ENCODE measurements at regions not wholly inside any gene's neighbourhood (a gene's known extent, or its start where the extent isn't known, plus 50 kb on each side); places are given as distances from the start of the nearest gene placed in this dataset.

GRCh38 chr3:102259663-102260062 lies 175.2 kb upstream of the ZPLD1 start:
- no peak overlapping the region for H3K4me3 Mint-ChIP-seq (ENCODE audit: unreplicated experiment)
- peaks cover 35% of the 10 kb centered on the region for H3K27me3 Mint-ChIP-seq (ENCODE audit: low read depth)
- H3K9me3 Mint-ChIP-seq (ENCODE audit: low read depth) = no peaks in the 10 kb centered on the region
- DNase-seq (ENCODE audit: low spot score) = no peak
- no peak overlapping the region for H3K27ac Mint-ChIP-seq (ENCODE audit: unreplicated experiment)
- no peak for TF ChIP-seq CTCF (IDR thresholded peaks at IDR 0.05)
- no peaks in the 10 kb centered on the region for H3K4me1 Mint-ChIP-seq (ENCODE audit: low read depth)
- H3K36me3 Mint-ChIP-seq (ENCODE audit: low read depth) = no peaks in the 10 kb centered on the region

- no peaks in the 10 kb centered on the region for H3K36me3 Mint-ChIP-seq (ENCODE audit: low read depth)
- H3K9me3 Mint-ChIP-seq (ENCODE audit: low read depth) = no peaks in the 10 kb centered on the region
- H3K4me3 Mint-ChIP-seq (ENCODE audit: unreplicated experiment) = no peak overlapping the region
- H3K27ac Mint-ChIP-seq (ENCODE audit: unreplicated experiment) = no peak overlapping the region
- DNase-seq (ENCODE audit: low spot score) = no peak
- no peaks in the 10 kb centered on the region for H3K4me1 Mint-ChIP-seq (ENCODE audit: low read depth)
- no peak for TF ChIP-seq CTCF (IDR thresholded peaks at IDR 0.05)
- peaks cover 29% of the 10 kb centered on the region for H3K27me3 Mint-ChIP-seq (ENCODE audit: low read depth)
Measured at GRCh38 chr3:102265720-102266119, 169.1 kb upstream of the ZPLD1 start.

GRCh38 chr3:102269406-102269805 lies 165.4 kb upstream of the ZPLD1 start:
- no peak for DNase-seq (ENCODE audit: low spot score)
- Mint-ChIP-seq H3K36me3 (ENCODE audit: low read depth) (no peaks in the 10 kb centered on the region), H3K4me1 (ENCODE audit: low read depth) (no peaks in the 10 kb centered on the region), H3K4me3 (ENCODE audit: unreplicated experiment) (no peak overlapping the region), H3K27me3 (ENCODE audit: low read depth) (peaks cover 25% of the 10 kb centered on the region), H3K27ac (ENCODE audit: unreplicated experiment) (no peak overlapping the region), H3K9me3 (ENCODE audit: low read depth) (no peaks in the 10 kb centered on the region)
- TF ChIP-seq CTCF (IDR thresholded peaks at IDR 0.05) = no peak

- peaks cover 2% of the 10 kb centered on the region for H3K36me3 Mint-ChIP-seq (ENCODE audit: low read depth)
- TF ChIP-seq CTCF (IDR thresholded peaks at IDR 0.05) = no peak
- no peak for DNase-seq (ENCODE audit: low spot score)
- peaks cover 25% of the 10 kb centered on the region for H3K27me3 Mint-ChIP-seq (ENCODE audit: low read depth)
- peaks cover 21% of the 10 kb centered on the region for H3K9me3 Mint-ChIP-seq (ENCODE audit: low read depth)
- H3K4me3 Mint-ChIP-seq (ENCODE audit: unreplicated experiment) = no peak overlapping the region
- H3K27ac Mint-ChIP-seq (ENCODE audit: unreplicated experiment) = no peak overlapping the region
- H3K4me1 Mint-ChIP-seq (ENCODE audit: low read depth) = no peaks in the 10 kb centered on the region
Measured at GRCh38 chr3:102290241-102290640, 144.6 kb upstream of the ZPLD1 start.

- no peak for TF ChIP-seq CTCF (IDR thresholded peaks at IDR 0.05)
- no peaks in the 10 kb centered on the region for H3K36me3 Mint-ChIP-seq (ENCODE audit: low read depth)
- DNase-seq (ENCODE audit: low spot score) = no peak
- peaks cover 19% of the 10 kb centered on the region for H3K27me3 Mint-ChIP-seq (ENCODE audit: low read depth)
- H3K4me3 Mint-ChIP-seq (ENCODE audit: unreplicated experiment) = no peak overlapping the region
- no peaks in the 10 kb centered on the region for H3K4me1 Mint-ChIP-seq (ENCODE audit: low read depth)
- H3K9me3 Mint-ChIP-seq (ENCODE audit: low read depth) = no peaks in the 10 kb centered on the region
- H3K27ac Mint-ChIP-seq (ENCODE audit: unreplicated experiment) = no peak overlapping the region
Measured at GRCh38 chr3:102295756-102296155, 139.1 kb upstream of the ZPLD1 start.

Measured in chondrocyte (in vitro differentiated cells).